ENCODE measurements at regions not wholly inside any gene's neighbourhood (a gene's known extent, or its start where the extent isn't known, plus 50 kb on each side); places are given as distances from the start of the nearest gene placed in this dataset.

DNA sequence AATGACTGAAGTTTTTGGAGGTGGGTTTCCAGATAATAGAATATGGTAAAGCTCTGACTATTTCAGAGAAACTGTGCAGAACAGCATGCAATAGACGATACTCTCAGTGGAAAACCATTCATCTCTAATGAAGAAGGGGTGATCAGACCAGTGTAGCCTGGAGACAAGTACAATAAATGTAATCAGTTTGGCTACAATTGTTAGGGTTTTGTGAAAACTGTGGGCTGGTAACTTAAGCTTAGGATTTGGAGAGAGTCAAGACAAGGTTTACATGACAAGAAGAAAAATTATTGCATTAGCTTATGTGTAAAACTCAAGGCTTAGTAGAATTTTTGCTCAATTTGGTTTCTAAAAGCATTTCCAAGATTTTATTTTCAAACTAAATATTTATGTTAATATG lies 241.5 kb upstream of the ANKRD50 start:
- no peak for ATAC-seq (ENCODE audit: low read depth)
- Histone ChIP-seq H3K36me3 (ENCODE audit: low read depth) (no peaks in the 10 kb centered on the region), H3K9me3 (ENCODE audit: severe bottlenecking) (no peaks in the 10 kb centered on the region), H3K4me3 (ENCODE audit: severe bottlenecking) (no peak overlapping the region), H3K4me1 (ENCODE audit: insufficient read depth, poor library complexity, severe bottlenecking) (peaks cover 17% of the 10 kb centered on the region), H3K27ac (ENCODE audit: poor library complexity, severe bottlenecking) (peak overlapping the region; percentile 76), H3K27me3 (ENCODE audit: insufficient read depth, poor library complexity, severe bottlenecking) (no peaks in the 10 kb centered on the region)
- TF ChIP-seq, protein P1, sequence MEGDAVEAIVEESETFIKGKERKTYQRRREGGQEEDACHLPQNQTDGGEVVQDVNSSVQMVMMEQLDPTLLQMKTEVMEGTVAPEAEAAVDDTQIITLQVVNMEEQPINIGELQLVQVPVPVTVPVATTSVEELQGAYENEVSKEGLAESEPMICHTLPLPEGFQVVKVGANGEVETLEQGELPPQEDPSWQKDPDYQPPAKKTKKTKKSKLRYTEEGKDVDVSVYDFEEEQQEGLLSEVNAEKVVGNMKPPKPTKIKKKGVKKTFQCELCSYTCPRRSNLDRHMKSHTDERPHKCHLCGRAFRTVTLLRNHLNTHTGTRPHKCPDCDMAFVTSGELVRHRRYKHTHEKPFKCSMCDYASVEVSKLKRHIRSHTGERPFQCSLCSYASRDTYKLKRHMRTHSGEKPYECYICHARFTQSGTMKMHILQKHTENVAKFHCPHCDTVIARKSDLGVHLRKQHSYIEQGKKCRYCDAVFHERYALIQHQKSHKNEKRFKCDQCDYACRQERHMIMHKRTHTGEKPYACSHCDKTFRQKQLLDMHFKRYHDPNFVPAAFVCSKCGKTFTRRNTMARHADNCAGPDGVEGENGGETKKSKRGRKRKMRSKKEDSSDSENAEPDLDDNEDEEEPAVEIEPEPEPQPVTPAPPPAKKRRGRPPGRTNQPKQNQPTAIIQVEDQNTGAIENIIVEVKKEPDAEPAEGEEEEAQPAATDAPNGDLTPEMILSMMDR (IDR thresholded peaks at IDR 0.05; ENCODE audit: poor library complexity, severe bottlenecking) = no peak
- no peak for DNase-seq (ENCODE audit: low spot score)

DNA sequence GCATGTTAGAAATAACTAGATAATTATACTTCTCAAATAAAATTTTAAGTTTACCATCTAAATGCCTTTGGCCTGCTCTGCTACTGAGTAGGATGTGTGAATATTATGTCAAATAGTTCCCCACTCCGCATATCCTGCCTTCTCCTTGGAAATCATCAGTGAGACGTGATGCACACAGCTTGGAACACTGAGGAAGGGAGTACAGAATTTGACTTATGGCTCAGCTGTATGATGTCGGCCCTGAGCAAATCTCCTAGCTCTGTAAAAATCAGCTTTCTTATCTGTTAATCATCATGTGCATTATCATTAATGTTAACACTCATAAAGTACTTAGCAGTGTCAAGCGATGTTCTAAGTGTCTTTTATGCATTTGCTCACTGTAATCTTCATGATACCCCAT lies 241.0 kb upstream of the ANKRD50 start:
- Histone ChIP-seq H3K9me3 (ENCODE audit: severe bottlenecking) (no peaks in the 10 kb centered on the region), H3K36me3 (ENCODE audit: low read depth) (no peaks in the 10 kb centered on the region), H3K27ac (ENCODE audit: poor library complexity, severe bottlenecking) (peak overlapping the region; percentile 76)

DNA sequence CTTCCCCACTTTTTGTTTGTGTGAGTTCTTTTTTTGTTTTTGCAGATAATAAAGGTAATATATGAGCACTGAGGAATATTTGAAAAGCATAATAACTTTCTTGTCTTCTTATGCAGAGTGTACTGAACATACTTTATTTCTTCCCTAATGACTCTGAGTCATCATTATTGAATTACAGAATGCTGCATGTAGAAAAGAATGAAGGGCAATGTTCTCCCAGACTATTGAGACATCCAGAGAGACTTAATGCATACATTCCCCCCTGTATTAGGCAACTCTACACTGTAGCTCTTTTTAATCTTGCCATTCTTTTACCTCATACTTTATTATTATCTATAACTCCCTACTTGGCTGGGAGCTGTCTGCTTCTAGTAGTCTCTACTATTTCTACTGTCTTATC lies 240.5 kb upstream of the ANKRD50 start:
- peaks cover 26% of the 10 kb centered on the region for H3K4me1 ChIP-seq (ENCODE audit: insufficient read depth, poor library complexity, severe bottlenecking)
- TF ChIP-seq, protein P1 (IDR thresholded peaks at IDR 0.05; ENCODE audit: poor library complexity, severe bottlenecking) = no peak
- peak; percentile 90 for ATAC-seq (ENCODE audit: low read depth)

More for the DNA sequence above, 241.0 kb upstream of the ANKRD50 start:
- Histone ChIP-seq H3K27me3 (ENCODE audit: insufficient read depth, poor library complexity, severe bottlenecking) (no peaks in the 10 kb centered on the region), H3K4me3 (ENCODE audit: severe bottlenecking) (no peak overlapping the region), H3K4me1 (ENCODE audit: insufficient read depth, poor library complexity, severe bottlenecking) (peaks cover 21% of the 10 kb centered on the region)
- DNase-seq (ENCODE audit: low spot score) (no peak), ATAC-seq (ENCODE audit: low read depth) (no peak)
- TF ChIP-seq, protein P1 (IDR thresholded peaks at IDR 0.05; ENCODE audit: poor library complexity, severe bottlenecking) = no peak

DNA sequence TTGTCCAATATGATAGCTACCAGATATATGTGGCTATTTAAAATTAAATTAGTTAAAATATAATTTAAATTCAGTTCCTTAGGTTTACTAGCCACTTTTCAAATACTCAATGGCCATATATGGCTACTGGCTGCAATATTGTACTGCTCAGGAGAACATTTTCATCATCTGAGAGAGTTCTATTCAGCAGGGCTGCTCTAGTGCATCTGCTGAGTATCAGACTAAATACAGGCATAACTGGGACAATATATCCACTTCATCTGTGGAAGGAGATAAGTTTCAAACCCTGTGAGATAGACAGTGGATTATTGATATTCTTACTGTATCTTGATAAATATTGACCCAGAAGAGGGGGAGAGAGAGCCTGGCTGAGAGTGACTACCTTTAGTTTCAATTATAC lies 240.1 kb upstream of the ANKRD50 start:
- ATAC-seq (ENCODE audit: low read depth) (peak; percentile 14; the same call in 1 of the 3 replicates), DNase-seq (ENCODE audit: low spot score) (no peak)
- Histone ChIP-seq H3K4me1 (ENCODE audit: insufficient read depth, poor library complexity, severe bottlenecking) (peaks cover 30% of the 10 kb centered on the region), H3K27ac (ENCODE audit: poor library complexity, severe bottlenecking) (peak overlapping the region; percentile 76), H3K36me3 (ENCODE audit: low read depth) (no peaks in the 10 kb centered on the region), H3K27me3 (ENCODE audit: insufficient read depth, poor library complexity, severe bottlenecking) (no peaks in the 10 kb centered on the region), H3K9me3 (ENCODE audit: severe bottlenecking) (no peaks in the 10 kb centered on the region), H3K4me3 (ENCODE audit: severe bottlenecking) (no peak overlapping the region)
- TF ChIP-seq, protein P1 (IDR thresholded peaks at IDR 0.05; ENCODE audit: poor library complexity, severe bottlenecking) = no peak

More for the DNA sequence above, 240.5 kb upstream of the ANKRD50 start:
- H3K36me3 ChIP-seq (ENCODE audit: low read depth) = no peaks in the 10 kb centered on the region
- no peak overlapping the region for H3K4me3 ChIP-seq (ENCODE audit: severe bottlenecking)
- H3K27me3 ChIP-seq (ENCODE audit: insufficient read depth, poor library complexity, severe bottlenecking) = no peaks in the 10 kb centered on the region
- H3K9me3 ChIP-seq (ENCODE audit: severe bottlenecking) = no peaks in the 10 kb centered on the region
- DNase-seq (ENCODE audit: low spot score) = no peak
- peak overlapping the region; percentile 76 for H3K27ac ChIP-seq (ENCODE audit: poor library complexity, severe bottlenecking)

DNA sequence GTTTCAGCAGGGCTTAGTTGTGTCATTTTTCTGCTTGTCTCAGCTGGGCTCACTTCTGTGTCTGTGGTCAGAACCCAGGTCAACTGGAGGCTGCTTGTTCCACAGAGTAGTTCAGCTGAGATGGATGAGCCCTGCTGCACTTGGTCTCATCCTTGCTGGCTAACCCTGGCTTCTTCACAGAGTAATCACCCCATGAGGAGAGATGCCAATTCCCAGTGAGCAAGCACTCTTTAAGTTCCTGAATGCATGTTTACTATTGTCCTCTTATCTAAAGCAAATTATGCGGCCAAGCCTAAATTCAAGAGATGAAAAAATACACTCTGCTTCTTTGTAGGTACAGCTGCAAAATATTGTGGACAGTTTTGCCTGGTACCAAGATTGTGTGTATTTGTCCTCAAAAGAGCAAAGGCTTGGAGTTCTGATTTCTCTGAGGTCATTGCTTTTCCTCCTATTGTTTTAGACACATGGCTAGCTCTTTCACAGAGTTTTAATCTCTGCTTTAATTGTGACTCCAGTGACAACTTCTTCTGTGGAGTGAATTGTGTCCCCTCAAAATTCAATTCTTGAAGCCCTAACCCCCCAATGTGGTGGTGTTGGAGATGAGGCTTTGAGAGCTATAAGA lies 236.6 kb upstream of the ANKRD50 start:
- H3K9me3 ChIP-seq (ENCODE audit: severe bottlenecking) = no peaks in the 10 kb centered on the region
- peaks cover 57% of the 10 kb centered on the region for H3K4me1 ChIP-seq (ENCODE audit: insufficient read depth, poor library complexity, severe bottlenecking)
- H3K27me3 ChIP-seq (ENCODE audit: insufficient read depth, poor library complexity, severe bottlenecking) = no peaks in the 10 kb centered on the region
- peak overlapping the region; percentile 72 for H3K27ac ChIP-seq (ENCODE audit: poor library complexity, severe bottlenecking)
- TF ChIP-seq, protein P1 (IDR thresholded peaks at IDR 0.05; ENCODE audit: poor library complexity, severe bottlenecking) = no peak
- H3K4me3 ChIP-seq (ENCODE audit: severe bottlenecking) = no peak overlapping the region
- ATAC-seq (ENCODE audit: low read depth) (no peak), DNase-seq (ENCODE audit: low spot score) (no peak)
- no peaks in the 10 kb centered on the region for H3K36me3 ChIP-seq (ENCODE audit: low read depth)

Measured in RWPE2 (cell line).